Smooth muscle cell (in vitro differentiated cells): ENCODE measurements at regions not wholly inside any gene's neighbourhood (a gene's known extent, or its start where the extent isn't known, plus 50 kb on each side); places are given as distances from the start of the nearest gene placed in this dataset.

Experiments used
- DNase-seq: peaks from one replicate; lab custom pipeline; 2025; ENCODE audit not compliant: unreplicated experiment; lab: John Stamatoyannopoulos, UW
- H2AFZ ChIP-seq: fragments of 200-600 bp; sonication (generic); 2 replicates; pipeline ENCODE4 v1.6.0; 2016; ENCODE audit warnings: antibody characterized with exemption, low read depth, mild to moderate bottlenecking
- H3F3A ChIP-seq: fragments of 200-600 bp; sonication (generic); 2 replicates; pipeline ENCODE4 v1.6.0; 2017; ENCODE audit warnings: antibody characterized with exemption, low read depth
- H3K27ac ChIP-seq: fragments of 200-600 bp; sonication (generic); 2 replicates; pipeline ENCODE4 v1.5.1; 2016; ENCODE audit warnings: low read depth, mild to moderate bottlenecking
- H3K27me3 ChIP-seq: fragments of 200-600 bp; sonication (generic); 2 replicates; pipeline ENCODE4 v1.6.1; 2016; ENCODE audit warnings: low read depth, mild to moderate bottlenecking
- H3K36me3 ChIP-seq: fragments of 200-600 bp; sonication (generic); 2 replicates; pipeline ENCODE4 v1.5.1; 2016; ENCODE audit warnings: low read depth
- H3K4me1 ChIP-seq: fragments of 200-600 bp; sonication (generic); 2 replicates; pipeline ENCODE4 v1.5.1; 2016; ENCODE audit warnings: low read depth
- H3K4me2 ChIP-seq: fragments of 200-600 bp; sonication (generic); 2 replicates; pipeline ENCODE4 v1.6.0; 2016; ENCODE audit warnings: mild to moderate bottlenecking
- H3K4me3 ChIP-seq: fragments of 200-600 bp; sonication (generic); 2 replicates; pipeline ENCODE4 v1.5.1; 2016; ENCODE audit warnings: mild to moderate bottlenecking
- H3K79me2 ChIP-seq: fragments of 200-600 bp; sonication (generic); 2 replicates; pipeline ENCODE4 v1.6.0; 2016; ENCODE audit warnings: low read depth, mild to moderate bottlenecking
- H3K9ac ChIP-seq: fragments of 200-600 bp; sonication (generic); 2 replicates; pipeline ENCODE4 v1.6.0; 2016; ENCODE audit warnings: low read depth
- H3K9me3 ChIP-seq: fragments of 200-600 bp; sonication (generic); replicated peaks from 2 replicates; pipeline ENCODE4 v1.5.1; 2016; ENCODE audit warnings: low read depth
- H4K20me1 ChIP-seq: fragments of 200-600 bp; sonication (generic); 2 replicates; pipeline ENCODE4 v1.6.0; 2016; ENCODE audit warnings: low read depth
- WGBS: methylation state at CpG from one replicate; pipeline ENCODE4 v1.1.7; 2016; ENCODE audit warnings: low lambda C conversion rate; 5-methylcytosine and 5-hydroxymethylcytosine counted together
- TF ChIP-seq, protein P1 (sequence below): fragments of 200-600 bp; sonication (generic); IDR thresholded peaks from 2 replicates; pipeline ENCODE4 v1.5.1; 2017; ENCODE audit warnings: borderline replicate concordance, mild to moderate bottlenecking, antibody characterized with exemption; ENCODE audit not compliant: insufficient read depth, poor library complexity, severe bottlenecking

DNA sequence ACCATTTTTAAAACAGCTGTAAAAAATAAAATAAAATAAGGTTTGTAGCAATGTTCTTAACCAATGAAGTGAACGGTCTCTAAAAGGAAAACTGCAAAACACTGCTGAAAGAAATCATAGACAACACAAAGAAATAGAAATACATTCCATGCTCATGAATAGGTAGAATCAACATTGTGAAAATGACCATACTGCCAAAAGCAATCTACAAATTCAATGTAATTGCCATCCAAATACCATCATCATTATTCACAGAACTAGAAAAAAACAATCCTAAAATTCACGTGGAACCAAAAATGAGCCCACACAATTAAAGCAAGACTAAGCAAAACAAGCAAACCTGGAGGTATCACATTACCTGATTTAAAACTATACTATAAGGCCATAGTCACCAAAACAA, 67.6 kb upstream of the RGMB start:
- H2AFZ ChIP-seq: no peak overlapping the region
- H3K79me2 ChIP-seq: no peaks in the 10 kb centered on the region
- H3K4me1 ChIP-seq: no peaks in the 10 kb centered on the region
- no peaks in the 10 kb centered on the region for H4K20me1 ChIP-seq
- no peaks in the 10 kb centered on the region for H3F3A ChIP-seq
- TF ChIP-seq, protein P1, sequence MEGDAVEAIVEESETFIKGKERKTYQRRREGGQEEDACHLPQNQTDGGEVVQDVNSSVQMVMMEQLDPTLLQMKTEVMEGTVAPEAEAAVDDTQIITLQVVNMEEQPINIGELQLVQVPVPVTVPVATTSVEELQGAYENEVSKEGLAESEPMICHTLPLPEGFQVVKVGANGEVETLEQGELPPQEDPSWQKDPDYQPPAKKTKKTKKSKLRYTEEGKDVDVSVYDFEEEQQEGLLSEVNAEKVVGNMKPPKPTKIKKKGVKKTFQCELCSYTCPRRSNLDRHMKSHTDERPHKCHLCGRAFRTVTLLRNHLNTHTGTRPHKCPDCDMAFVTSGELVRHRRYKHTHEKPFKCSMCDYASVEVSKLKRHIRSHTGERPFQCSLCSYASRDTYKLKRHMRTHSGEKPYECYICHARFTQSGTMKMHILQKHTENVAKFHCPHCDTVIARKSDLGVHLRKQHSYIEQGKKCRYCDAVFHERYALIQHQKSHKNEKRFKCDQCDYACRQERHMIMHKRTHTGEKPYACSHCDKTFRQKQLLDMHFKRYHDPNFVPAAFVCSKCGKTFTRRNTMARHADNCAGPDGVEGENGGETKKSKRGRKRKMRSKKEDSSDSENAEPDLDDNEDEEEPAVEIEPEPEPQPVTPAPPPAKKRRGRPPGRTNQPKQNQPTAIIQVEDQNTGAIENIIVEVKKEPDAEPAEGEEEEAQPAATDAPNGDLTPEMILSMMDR: no peak
- H3K27me3 ChIP-seq: no peaks in the 10 kb centered on the region
- WGBS: 88% methylated on average over 2 of the region's 2 CpGs
- H3K27ac ChIP-seq: no peak overlapping the region
- no peak overlapping the region for H3K4me3 ChIP-seq
- no peak overlapping the region for H3K9ac ChIP-seq
- no peak for DNase-seq
- H3K9me3 ChIP-seq: no peaks in the 10 kb centered on the region
- H3K4me2 ChIP-seq: no peak overlapping the region
- no peaks in the 10 kb centered on the region for H3K36me3 ChIP-seq

DNA sequence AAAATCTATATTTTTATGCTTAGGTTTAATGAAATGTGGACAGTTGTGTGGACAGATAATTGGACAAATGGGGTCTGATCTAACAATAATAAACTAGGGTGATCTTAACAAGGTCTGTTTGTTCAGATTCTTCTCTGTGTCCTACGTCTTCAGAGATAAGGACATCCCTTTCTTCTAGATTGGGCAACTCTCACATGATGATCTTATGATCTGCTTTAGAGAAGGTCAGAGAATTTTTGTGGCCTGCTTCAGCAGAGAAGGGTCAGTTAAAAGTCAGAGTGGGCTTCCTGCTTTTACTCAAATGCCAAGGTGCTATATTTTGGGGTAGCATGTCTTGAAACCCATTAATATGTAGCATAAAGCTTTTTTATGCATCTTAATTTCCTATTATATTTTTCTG, 63.8 kb upstream of the RGMB start:
- Histone ChIP-seq H3K9ac (no peak overlapping the region), H4K20me1 (no peaks in the 10 kb centered on the region), H3K4me2 (no peak overlapping the region), H2AFZ (no peak overlapping the region), H3K27ac (no peak overlapping the region), H3K4me1 (no peaks in the 10 kb centered on the region), H3K9me3 (no peaks in the 10 kb centered on the region), H3F3A (no peaks in the 10 kb centered on the region), H3K36me3 (no peaks in the 10 kb centered on the region), H3K4me3 (no peak overlapping the region), H3K79me2 (no peaks in the 10 kb centered on the region), H3K27me3 (no peaks in the 10 kb centered on the region)
- TF ChIP-seq, protein P1: no peak
- no peak for DNase-seq
- 62% methylated on average over 1 of the region's 1 CpG for WGBS

DNA sequence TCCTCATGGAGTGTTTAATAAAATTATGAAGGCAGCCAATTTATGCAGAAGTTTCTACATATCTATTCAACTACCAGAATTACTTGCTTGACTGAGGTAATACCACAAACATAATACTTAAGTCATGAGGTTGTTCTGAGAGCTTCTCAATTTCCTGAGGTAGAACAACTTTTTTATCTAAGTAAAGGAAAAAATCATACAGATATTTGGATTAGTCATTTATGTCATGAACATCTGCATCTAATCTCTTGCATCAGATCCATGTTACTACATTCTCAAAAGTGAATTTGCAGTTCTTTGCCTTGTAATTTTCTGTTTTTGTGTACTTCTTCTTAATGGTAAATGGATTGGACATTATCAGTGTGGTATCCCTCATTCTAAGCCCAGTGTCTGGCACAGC, 60.4 kb upstream of the RGMB start:
- DNase-seq: no peak
- TF ChIP-seq, protein P1: no peak
- H3K27ac ChIP-seq: no peak overlapping the region
- H3K79me2 ChIP-seq: no peaks in the 10 kb centered on the region
- H3K4me2 ChIP-seq: no peak overlapping the region
- H3K9ac ChIP-seq: no peak overlapping the region
- no peaks in the 10 kb centered on the region for H4K20me1 ChIP-seq
- H3K9me3 ChIP-seq: no peaks in the 10 kb centered on the region
- H3K27me3 ChIP-seq: no peaks in the 10 kb centered on the region
- H3F3A ChIP-seq: no peaks in the 10 kb centered on the region
- H2AFZ ChIP-seq: no peak overlapping the region
- H3K36me3 ChIP-seq: no peaks in the 10 kb centered on the region
- H3K4me3 ChIP-seq: no peak overlapping the region
- no peaks in the 10 kb centered on the region for H3K4me1 ChIP-seq

DNA sequence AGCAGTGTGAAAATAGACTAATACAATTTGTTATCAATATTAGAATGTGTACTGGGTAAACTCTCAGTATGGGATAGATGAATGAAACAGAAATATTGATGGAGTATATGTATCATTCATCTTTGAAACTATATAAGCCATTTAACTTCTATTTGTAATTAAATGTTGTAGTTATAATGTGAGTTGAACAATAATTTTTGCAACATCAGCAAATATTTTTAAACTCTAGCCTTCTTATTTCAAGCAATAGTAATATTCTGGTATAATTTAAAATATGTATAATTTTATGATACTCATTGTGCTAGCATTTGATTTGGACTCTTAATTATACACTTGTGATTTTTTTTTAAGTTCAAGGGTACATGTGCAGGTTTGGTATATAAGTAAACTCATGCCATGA, 59.6 kb upstream of the RGMB start:
- no peaks in the 10 kb centered on the region for H3K27me3 ChIP-seq
- H3K79me2 ChIP-seq: no peaks in the 10 kb centered on the region
- no peak overlapping the region for H3K4me2 ChIP-seq
- no peaks in the 10 kb centered on the region for H4K20me1 ChIP-seq
- H3K4me1 ChIP-seq: no peaks in the 10 kb centered on the region
- no peaks in the 10 kb centered on the region for H3F3A ChIP-seq
- no peak overlapping the region for H3K4me3 ChIP-seq
- H3K9ac ChIP-seq: no peak overlapping the region
- no peaks in the 10 kb centered on the region for H3K9me3 ChIP-seq
- TF ChIP-seq, protein P1: no peak
- H3K27ac ChIP-seq: no peak overlapping the region
- DNase-seq: no peak
- H2AFZ ChIP-seq: no peak overlapping the region
- H3K36me3 ChIP-seq: no peaks in the 10 kb centered on the region
